CD4-positive, alpha-beta T cell treated with Interferon alpha-2 for 1 hour (primary cell): ENCODE measurements at regions not wholly inside any gene's neighbourhood (a gene's known extent, or its start where the extent isn't known, plus 50 kb on each side); places are given as distances from the start of the nearest gene placed in this dataset.
"Not testable (repeated sequence)": the region's sequence is repeated elsewhere in the genome, so short reads cannot be mapped to it uniquely, and the experiment has no call there.

ENCODE experiments used
- DNase-seq, 2 donors: peaks; one replicate each; pipeline ENCODE4 v3.0.0-alpha.2; 2020 to 2022

DNA sequence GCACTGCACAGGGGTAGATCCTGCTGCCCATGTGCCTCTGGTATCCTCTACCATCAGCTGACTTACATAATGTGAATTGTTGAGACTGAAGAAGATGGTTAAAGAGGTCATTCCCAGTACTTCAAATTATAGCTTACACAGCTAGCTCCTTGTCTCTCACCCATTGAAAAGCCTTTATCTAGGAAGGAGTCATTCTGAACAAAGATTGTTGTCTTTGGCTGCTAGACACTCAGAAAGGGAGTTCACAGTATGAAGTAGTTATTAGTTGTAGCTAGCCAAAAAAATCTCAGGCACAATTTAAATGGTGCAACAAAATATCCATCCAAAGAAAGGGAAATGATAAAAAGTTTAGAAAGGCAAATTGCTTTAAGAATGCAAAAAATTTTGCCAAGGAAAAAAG, 102.0 kb upstream of the NREP start:
- no peak for DNase-seq

DNA sequence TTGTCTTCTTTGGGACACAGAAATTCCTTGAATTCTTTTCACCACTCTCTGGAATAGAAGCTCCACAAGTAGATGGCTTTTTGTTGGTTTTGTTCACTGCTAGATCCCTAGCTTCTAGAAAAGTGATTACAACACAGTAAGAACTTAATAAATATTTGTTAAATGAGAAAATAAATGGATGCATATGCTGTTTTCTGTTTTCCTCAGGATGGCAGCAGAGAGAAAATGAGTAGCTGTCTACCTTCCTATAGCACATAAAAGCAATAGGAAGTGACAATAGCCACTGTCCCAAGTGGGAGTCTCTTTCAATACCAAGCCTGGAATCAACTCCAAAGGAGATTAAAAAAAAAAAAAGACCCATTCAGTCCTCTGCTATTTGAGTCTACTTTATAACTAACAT, 100.6 kb upstream of the NREP start:
- DNase-seq = no peak

DNA sequence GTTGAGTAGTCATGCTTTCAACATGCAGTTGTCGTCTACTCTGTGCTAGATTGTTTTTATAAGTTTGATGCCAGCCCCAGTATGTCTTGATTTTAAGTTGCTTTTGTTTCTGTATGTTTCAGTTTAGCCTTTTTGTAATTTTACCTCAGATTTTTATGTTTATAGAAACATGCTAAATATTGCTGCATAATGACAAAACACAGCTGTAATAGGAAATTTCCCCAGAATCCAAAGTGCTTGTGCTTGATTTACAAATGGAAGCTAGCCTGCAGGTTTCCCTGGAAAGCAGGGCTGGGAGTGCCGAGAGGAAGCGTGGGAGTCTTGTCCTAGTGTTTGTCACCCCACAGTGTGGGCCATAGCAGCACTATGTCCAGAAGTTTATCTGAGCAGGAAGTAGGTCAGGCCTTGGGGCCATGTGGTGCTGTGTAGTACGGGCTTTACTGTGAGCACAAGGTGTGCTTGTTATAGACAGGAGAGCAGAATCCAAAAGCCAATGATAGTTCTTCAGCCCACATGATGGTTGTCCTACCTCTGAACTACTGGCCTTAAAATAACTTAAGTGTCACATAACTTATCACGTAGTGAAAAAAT, 100.0 kb upstream of the NREP start:
- no peak for DNase-seq

DNA sequence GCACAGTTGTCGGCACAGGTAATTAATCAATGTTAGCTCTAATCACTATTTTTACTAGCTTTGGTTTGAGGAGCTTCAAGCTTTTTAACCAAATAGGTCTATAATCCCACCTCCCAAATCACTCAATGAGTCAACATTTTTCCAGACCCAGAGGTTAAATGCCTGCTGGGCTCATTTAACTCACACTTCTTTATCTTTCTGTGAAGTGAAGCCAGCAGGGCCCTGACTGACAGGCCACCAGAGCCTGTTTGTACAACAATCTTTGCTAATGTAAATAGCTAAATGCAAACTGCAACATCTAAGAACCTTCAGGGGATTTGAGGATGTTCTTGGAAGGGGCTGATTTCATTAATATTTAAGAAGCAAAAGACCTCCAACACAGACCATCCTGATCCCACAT, 98.4 kb upstream of the NREP start:
- DNase-seq = no peak

DNA sequence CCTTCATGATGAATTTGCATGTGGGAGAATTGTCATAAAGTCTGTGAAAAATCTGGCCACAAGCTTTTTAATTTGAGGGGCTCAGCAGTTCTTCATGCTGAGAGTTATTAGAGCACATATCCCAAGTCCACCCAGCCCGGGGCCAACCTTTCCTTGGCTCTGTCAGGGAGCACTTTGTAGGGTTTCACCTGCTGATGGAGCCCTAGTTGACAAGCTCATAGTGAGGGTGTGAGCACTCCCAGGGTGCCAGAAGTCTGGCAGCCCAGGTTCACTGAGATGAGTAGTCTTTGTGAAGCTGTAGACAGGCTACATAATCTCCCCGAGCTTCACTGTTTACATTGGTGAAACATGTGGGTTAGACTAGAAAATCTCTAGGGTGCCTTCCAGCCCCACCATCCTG, 97.2 kb upstream of the NREP start:
- DNase-seq = no peak

DNA sequence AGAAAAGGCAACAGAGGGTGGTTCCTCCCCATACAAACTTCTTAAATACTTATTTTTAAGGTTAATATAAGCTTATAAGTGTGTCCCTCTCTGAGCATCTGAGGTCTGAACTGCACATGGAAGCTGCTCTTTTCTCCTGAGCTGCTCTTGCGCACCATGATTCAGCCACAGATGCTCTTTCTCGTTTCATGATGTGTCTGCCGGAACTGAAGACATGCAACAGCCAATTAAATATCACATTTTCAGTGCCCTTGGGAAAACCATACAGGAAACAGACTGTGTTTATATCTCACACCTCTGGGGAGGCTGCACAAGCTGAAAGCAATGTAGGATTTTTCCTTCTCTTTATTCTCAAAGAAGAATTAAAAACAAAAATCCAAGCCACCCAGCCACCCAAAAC, 96.8 kb upstream of the NREP start:
- no peak for DNase-seq

DNA sequence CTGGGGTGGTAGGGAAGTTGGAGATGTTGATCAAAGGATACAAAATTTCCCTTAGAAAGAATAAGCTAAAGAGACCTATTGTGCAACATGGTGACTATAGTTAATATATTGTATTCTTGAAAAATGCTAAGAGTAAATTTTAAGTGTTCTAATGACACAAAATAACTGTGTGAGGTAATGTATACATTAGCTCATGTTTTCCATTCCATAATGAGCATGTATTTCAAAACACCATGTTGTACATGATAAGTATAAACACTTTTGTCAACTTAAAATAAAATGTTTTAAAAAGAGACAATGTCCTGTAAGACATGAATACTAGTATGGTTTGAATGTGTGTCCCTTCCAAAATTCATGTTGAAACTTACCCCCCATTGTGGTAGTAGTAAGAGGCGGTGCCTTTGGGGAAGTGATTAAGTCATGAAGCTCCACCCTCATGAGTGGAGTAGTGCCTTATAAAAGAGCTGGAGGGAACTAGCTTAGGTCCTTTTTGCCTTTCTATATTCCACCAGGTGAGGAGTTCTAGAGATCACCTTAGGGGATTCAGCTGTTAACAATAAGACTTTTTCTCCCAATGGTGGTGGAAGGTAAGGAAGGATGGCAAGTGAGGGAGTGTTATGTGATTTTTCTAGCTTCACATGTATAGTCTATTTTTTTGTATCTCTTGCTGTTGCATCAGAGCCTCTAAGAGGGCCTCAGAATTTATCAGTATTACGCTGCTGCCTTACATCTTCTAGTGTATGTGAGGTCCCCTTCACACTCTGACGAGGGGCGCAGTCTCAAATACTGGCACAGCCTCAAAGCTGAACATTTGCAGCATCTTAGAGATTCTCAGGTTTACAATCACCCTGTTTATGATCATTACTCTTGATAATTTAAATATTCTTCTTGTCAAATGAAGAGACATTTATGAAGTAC, 94.9 kb upstream of the NREP start:
- no peak for DNase-seq

DNA sequence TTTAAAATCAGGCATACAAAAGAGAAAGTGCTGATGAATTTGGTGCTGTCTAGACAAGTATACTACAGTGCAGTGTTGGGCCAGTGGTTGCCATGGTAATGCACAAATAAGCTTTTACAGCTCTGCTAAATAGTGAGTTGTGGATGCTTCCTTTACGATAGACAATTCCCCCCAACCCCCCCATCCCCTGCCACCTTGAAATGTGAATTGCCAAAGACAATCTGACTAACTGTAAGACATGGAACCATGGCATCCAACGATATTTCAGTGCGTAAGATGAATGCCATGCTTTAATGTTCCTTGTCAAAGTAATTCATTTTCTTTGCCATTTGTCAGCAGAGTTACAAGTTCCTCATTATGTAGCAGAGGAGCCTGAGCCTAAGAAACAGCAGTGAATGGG, 91.5 kb upstream of the NREP start:
- DNase-seq = no peak

DNA sequence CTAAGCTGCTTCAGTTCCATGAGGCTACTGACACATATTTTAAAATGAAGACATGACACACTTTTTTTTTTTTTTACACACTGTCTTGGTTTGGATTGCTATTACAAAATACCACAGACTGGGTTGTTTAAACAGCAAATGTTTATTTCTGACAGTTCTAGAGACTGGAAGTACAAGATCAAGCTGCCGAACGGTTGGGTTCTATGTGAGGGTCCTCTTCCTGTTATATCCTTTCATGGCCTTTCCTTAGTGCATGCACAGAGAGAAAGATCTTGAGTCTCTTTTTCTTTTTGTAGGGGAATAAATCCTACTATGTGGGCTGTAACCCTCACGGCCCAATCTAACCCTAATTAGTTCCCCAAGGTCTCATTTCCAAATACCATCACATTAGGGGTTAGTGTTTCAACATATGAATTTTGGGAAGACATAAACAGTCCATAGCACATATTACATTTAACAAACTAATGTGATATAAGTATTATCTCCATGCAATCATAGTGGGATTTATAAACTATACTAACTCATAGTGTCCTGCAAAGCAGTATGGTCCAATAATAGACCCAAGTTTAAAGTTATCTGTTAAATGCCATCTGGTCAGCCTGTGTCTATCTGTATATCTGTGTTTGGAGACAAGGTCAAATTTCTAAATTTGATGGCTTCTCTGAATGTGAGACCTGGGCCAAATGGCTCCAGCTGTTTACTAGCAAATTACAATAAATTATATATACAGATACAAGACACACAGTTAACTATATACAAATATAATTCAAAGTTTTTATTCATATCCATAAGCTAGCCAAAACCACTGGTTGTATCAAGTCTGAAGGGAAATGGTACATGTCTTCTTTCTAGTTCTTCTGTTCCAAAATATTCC, 90.3 kb upstream of the NREP start:
- DNase-seq = no peak

DNA sequence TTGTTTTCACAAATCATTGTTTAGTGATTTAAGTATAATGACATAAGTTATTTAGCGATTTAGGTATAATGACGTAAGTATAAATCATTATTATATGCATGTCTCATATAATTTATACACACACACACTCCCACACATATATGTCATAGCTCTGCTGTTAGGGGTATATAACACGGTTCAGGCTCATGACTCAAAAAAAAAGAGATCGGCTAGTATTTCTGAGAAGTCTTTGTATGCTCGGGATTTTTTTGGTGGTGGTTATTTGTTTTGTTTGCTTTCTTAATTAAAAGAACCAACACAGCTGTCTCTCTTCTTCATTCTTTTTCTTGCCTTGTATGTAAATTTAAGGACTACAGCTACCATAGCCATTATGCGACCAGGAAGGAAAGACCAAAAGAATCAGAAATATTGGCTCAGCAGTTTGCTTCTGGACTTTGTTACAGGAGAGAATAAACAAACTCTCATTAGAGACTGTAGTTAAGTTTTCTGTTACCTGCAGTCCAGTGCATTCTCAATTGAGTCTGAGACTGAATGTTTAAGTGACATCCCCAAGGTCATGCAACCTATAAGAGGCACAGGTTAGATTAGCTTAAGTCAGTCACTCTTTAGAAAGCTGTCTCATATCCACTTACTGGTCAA, 83.2 kb upstream of the NREP start:
- no peak for DNase-seq

DNA sequence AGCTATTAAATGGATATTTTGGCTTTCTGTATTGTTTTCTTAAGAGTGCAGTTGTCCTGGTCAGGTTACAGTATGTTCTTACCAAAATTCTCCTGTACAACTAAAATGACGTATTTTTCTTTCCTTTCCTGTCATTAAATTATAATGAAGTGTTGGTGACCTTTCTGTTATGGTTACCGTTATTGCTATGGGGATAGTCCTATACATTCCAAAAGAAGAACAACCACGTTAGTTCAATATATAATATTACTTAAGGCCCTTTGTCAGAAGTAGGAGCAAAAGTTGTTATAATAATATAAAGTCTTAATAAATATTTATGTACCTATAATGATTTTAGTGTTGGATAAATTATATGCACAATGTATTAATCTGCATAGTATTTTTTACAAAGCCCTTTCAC, 82.4 kb upstream of the NREP start:
- DNase-seq = no peak

DNA sequence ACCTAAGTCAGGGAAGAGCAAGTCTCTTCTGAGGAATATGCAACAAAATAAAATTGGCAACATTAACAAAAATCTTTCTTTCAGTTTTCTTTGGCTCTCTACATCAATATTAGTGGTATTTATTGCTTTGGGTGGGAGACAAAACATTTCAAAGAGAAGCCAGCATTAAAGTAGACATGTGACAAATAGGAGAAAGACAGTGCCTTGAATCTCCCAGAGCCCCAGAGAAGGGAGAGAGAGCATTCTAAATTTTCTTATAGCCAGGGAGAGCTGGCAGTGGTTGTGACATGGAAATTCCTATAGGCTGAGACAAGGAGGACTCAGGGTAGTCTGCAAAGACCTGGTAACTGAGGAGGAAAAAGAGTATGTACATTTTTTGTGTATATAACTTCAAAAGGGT, 79.4 kb upstream of the NREP start:
- DNase-seq = no peak

DNA sequence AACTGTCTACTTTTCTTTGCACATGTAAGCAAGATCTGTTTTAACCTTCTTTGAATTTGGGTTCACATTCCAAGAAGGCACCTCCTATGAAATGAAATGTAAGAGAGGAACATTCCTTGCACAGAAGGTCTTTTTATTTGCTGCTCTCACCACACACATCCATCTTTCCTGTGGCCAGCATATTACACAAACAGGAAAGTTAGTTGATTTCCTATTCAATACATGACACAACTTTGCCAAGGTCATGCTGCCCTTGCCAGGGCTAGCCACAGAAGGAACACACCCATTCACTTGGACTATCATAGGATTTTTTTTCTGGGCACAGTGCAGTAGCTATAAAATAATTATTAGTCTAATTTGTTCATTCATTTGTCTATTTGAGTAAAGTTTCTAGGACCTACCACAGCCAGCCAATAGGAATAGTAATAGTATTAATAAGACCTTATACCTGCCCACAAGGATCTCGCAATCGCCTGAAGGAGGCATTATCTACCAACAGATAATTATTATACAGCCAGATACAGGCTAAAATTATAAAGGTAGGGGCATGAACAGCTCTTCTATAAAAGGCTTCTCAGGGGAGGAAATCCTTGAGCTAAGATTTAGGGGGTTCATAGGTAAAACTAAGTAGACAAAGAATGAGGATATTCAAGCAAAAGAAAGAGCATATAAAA, 78.1 kb upstream of the NREP start:
- no peak for DNase-seq

DNA sequence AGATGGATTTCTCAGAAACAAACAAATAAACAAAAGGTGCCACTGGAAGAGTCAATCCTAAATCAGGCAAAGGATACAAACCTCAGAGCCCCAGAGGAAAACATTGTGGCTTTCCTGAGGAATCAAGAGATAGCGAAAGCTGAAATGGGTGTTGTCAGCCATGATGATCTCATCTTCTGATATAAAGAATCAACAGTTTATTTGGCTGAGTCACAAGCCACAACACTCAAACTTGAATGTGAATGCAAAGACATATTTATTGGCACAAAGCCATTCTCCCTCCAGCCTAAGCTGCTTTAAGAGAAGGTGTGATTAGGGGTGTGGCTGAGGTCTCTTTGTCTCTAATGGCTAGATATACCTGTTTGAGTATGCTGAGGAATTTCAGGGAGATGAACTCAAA, 73.3 kb upstream of the NREP start:
- DNase-seq = no peak

DNA sequence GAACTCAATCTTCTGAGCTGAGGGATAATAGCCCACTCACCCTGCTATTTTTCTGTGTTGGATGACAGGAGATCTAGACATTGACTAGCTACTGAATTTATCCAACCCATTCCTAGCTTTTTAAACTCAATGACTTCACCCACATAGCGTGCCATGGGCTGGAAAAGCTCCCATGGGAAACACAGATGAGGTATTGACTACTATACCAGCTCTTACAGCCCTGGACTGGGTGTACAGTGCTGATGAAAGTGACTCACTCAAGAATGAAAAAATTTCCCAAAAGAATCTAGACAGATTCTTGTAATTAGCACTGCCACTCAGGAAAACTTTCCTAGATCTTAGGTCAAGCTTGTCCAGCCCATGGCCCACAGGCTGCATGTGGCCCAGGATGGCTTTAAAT, 72.7 kb upstream of the NREP start:
- no peak for DNase-seq

DNA sequence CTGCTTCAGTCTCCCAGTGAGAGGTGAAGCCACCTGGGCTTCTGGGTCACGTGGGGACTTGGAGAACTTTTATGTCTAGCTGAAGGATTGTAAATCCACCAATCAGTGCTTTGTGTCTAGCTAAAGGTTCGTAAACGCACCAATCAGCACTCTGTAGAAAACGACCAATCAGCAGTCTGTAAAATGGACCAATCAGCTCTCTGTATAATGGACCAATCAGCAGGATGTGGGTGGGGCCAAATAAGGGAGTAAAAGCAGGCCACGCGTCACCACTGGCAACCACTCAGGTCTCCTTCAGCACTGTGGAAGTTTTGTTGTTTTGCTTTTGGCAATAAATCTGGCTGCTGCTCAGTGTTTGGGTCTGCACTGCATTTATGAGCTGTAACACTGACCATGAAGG, 69.1 kb upstream of the NREP start:
- no peak for DNase-seq

DNA sequence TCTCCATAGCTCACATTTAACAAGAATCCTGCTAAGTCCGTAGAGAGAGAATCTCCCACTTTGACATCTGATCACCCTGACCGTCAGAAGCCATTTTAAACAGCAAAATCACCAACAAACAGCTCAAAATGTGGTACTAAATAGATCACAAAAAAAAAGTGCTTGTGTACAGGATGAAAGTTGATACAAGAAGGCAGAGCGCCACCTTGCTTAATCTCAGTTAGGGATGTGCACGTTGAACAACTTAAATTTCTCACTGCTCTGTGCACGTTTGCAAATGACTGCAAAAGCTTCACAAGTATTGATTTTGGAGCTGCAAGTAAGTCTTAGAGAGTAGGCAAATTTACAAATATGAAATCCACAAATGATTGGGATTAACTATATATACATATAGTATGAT, 63.1 kb upstream of the NREP start:
- DNase-seq = no peak

DNA sequence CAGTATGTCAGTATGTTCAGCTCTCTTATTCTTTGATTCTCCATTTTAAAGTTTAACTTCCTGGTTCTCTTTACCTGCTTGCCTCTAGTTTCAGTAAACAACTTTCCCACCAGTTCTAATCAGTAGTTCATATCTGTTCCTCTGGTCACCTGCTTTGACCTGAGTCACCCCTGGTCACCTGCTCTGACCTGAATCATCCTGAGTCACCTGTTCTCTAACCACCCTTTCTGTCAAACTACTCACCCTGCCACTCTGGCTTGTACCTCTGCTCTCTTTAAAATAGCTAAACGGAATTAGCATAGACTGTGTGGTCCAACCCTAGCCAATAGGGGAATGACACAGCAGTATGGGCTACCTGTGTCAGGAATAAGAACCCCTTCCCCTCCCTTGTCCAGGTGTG, 62.0 kb upstream of the NREP start:
- DNase-seq = not testable (repeated sequence)

DNA sequence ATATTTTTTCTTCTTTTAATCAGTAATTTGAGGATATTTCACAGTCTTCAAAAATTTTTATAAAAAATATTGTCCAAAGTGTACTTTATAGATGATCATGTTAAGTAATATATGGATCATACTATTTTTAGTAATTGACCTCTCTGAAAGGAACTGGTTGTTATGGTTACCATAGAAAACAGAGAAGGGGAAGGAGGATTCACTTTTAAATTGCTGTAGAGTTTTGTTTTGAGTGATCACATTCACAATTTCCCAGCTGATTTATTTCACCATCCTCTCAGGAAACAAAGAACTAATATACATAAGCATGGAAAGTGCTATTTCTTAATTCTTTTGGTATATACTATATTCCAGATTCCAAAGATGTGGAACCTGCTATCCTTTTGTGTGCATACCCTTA, 56.5 kb upstream of the NREP start:
- DNase-seq = no peak

DNA sequence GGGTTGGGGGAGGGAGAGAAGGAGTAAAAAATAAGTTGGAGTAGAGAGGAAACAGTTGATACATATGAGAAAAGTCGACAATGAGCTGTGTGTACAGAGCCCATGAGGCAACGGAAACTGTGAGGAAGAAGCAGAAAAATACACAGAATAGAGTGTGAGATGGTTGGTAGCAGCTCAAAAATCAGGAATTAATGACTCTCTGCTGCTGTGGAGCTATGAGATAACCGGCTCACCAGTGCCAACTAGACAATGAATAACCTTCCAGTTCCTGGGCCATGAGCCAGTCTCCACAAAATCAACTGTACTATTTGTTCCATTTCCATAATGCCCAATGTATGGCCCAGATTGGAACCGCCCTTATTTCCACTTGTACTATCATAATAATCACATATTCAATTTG, 53.1 kb upstream of the NREP start:
- DNase-seq = no peak
